Liver (tissue), 3 donors: ENCODE measurements at regions not wholly inside any gene's neighbourhood (a gene's known extent, or its start where the extent isn't known, plus 50 kb on each side); places are given as distances from the start of the nearest gene placed in this dataset.

ENCODE experiments used
- CTCF ChIP-seq: fragments of 150-350 bp; IDR thresholded peaks from 2 replicates; pipeline ENCODE4 v1.5.1; 2017; ENCODE audit warnings: improper control_type of control experiment, low read depth, low read length; ENCODE audit not compliant: missing input control
- FOXA1 ChIP-seq: IDR thresholded peaks from 2 replicates; pipeline ENCODE4 v1.6.1; 2016; ENCODE audit warnings: antibody characterized with exemption
- RXRA ChIP-seq, 2 donors: IDR thresholded peaks; 2 replicates each; pipeline ENCODE4 v1.6.1; 2017 to 2018; ENCODE audit warnings: antibody characterized with exemption in 2 of 2, mild to moderate bottlenecking in 1 of 2
- donor health status: healthy.
- donor health status: healthy.

GRCh38 chr3:163717377-163717776 is 1360.9 kb downstream of the SI start:
- no peak for TF ChIP-seq CTCF
- no peak for TF ChIP-seq FOXA1
- no peak for TF ChIP-seq RXRA (IDR thresholded peaks at IDR 0.05)
